NK-92 treated with Interleukin-12 subunit alpha and Interleukin-12 subunit beta, amount 100 ng/mL, for 24 hours (cell line): ENCODE measurements at regions not wholly inside any gene's neighbourhood (a gene's known extent, or its start where the extent isn't known, plus 50 kb on each side); places are given as distances from the start of the nearest gene placed in this dataset.

ENCODE experiments used
- DNase-seq: peaks from one replicate; lab custom pipeline; 2025; lab: John Stamatoyannopoulos, UW

DNA sequence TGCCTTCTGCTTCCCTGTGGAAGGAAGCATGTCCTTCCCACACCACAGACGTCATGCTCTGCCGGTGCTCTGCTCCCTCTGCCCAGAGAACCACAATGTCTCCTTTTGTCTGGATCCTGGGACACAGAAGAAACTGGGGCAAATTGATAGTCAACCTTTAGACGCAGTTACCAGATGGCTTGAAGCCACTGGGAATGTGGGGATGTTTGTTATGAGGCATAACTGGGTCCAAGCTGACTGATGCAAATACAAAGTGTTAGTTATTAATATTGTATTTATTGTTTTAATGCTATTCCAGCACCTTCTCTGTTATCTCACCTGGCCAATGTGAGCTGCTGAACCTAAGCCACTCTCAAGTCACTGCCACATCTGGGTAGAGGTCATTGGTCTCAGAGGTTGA lies 322.2 kb downstream of the SHANK2 start:
- no peak for DNase-seq

DNA sequence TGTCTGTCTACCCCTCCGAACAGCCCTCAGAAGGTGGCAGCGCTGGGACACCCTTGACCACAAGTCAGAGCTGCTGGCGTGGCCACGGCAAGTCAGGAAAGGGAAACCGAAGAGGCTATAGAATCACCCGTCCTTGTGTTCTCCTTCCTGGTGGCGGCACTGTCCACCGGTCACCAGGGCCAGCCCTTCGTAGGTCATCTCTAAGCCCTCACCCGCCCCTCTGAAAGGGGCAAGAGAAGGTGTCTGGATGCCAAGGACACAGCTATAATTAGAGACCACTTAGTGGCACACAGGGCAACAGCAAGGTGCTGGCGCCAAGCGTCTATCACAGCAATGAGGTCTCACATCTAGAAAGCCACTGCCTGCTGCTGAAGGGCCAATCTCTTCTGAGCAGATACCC lies 320.9 kb downstream of the SHANK2 start:
- no peak for DNase-seq

DNA sequence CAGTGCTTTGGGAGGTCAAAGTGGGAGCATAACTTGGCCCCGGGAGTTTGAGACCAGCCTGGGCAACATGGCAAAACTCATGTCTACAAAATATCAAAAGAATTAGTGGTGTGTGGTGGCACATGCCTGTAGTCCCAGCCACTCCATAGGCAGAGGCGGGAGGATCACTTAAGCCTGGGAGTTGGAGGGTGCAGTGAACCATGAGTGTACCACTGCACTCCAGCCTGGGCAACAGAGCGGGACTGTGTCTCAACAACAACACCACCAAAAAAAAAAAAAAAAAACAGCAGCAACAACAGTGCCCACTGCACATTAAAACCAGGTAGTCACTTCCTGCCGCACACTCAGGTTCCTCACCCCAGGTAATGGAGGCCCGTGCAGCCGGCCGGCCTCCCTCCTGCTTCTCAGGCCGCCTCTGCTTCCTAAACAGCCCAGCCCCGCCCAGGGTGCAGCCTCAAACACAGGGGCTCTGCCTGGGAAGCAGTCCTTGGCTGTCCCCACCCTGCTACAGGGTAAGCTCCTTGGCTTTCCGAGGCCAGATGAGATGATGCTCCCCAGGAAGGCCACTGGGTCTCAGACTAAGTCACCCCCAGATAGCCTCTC lies 318.3 kb downstream of the SHANK2 start:
- no peak for DNase-seq

DNA sequence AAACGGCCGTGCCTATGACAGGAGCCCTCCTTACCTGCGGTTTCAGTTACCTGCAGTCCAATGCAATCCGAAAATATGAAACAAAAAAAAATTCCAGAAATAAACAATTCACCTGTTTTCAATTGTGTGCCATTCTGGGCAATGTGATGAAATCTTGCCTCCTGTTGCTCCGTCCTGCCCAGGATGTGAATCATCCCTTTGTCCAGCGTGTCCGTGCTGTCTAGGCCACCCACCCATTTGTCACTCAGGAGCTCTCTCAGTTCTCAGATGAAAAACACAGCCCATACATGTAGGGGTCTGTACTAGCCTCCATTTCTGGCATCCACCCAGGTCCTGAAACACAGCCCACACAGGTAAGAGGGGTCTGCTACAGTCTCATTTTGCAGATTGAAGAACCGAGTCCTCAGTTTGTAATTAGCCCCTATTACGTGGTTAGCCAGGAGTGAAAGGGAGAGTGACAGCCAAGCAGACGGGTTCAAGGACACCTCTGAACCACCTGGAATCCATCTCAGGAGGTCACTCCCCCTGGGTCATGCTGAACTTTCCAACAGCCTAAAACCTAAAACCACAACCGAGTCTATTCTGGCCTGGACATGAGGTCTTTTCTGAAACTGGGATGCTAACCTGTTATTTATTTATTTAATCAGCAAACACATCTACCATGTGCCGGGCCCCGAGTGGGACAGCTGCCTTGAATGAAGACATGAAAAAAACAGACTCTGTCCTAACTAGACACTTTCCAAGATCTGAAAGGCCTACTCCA lies 317.2 kb downstream of the SHANK2 start:
- no peak for DNase-seq

DNA sequence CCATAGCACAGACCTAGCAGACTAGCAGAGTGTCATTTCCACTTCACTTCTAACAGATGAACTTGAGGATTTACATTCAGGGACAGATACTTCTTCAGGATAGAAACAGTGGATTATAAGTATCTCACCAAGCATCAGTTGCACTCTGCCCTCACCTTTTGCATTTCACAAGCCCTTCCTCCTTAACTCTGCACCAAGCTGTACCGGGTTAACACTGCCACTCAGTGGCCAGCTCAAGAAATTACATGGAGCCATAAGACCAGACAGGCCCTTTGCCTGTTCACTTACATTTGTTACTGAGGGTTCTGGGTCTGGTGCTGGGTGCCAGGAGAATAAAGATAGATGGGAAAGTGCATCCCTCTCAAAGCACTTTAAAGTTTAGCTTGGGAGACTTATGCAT lies 309.8 kb downstream of the SHANK2 start:
- DNase-seq, result no peak

DNA sequence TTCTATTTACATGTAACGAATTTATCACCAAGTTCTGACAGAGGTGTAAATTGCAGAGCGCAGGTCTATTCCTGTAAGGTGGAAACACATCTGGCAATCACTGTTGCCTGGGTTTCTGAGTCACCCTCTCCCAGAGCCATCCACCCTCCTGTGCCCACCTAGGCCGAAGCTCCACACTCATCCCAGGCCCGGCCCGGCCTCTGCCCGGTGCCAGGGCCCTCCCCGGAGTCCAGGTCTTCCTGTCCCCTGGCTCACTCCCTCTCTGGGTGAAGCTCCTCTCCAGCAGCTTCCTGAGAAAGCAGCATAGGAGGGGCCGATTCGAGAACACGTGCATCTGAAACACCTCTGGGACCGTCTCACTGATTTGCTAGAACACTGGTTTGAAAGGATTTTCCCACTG lies 308.2 kb downstream of the SHANK2 start:
- no peak for DNase-seq

DNA sequence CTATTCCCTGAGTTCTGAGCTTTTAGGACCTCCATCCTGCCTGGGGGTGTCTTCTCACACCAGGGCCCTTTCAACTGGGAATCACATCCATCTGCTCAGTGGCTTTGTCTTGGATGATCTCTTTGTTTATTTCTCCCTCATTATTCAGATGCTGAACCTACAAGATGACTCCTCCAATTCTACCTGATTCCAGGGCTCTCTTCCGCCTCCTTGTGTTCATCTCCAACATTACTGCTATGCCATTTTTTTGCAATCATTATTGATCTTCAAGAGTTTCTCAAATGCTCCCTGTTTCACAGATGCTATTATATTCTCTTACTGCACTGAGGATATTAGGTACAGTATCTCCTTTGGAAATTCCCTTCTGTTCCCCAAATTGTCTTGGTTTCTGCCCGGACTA lies 307.7 kb downstream of the SHANK2 start:
- DNase-seq, result no peak

DNA sequence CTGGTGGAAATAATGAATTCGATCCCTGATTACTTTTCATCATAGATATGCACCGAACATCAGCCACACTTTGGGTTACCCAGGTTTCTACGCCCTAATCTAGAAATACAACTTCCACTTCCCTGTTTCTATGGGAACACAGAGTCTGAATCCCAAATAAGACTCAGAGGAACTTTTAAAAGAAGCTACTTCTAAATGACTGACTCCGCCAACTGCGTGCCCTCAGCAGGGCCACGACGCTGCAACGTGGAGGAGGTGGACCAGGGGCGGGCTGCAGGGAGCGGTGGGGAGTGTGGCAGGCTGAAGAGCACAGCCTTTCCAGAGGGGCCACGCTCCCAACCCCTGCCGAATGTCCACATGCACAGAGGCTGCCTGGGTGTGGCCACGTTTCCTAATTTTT lies 304.0 kb downstream of the SHANK2 start:
- DNase-seq, result no peak

DNA sequence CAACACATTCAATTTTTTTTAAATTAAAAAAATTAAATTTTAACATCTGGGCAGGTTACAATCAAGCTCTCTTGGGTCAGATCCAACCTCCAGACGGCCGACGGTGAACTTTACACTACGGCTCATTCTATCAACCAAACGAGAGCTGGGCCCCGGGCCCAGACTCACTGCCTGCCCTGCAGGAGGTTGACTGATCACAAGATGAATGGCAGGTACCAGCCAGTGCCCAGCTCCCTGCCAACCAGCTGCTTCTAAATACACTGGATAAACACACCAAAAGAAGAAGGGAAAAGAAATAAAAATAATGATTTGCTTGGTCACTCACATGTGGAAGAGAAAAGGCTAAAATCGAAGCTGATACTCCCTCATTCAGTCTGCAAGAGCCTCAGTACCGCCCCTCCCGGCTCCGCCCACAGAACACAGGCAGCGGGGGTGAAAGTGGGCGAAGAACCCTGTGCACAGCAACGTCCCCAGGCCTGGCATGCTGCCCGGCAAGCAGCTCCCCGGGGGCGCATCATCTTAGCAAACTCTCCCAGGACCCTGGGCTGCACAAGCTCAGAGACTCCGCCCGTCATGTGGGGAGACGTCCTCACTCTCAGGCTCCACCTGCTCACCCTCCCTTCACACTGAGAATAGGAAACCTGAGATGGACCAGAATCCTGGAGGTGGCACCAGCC lies 303.4 kb downstream of the SHANK2 start:
- DNase-seq, result no peak

DNA sequence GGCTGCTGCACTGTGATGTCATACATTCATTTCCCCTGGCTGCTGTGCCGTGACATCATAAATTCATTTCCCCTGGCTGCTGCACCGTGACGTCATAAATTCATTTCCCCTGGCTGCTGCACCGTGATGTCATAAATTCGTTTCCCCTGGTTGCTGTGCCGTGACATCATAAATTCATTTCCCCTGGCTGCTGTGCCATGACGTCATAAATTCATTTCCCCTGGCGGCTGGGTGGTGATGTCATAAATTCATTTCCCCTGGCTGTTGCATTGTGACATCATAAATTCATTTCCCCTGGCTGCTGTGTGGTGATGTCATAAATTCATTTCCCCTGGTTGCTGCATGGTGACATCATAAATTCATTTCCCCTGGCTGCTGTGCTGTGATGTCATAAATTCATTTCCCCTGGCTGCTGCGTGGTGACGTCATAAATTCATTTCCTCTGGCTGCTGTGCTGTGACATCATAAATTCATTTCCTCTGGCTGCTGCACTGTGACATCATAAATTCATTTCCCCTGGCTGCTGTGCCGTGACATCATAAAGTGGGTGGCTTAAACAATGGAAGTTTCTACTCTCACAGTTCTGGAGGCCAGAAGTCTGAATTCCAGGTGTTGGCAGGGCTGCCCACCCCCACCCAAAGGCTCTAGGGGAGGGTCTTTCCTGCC lies 301.1 kb downstream of the SHANK2 start:
- DNase-seq, result no peak

DNA sequence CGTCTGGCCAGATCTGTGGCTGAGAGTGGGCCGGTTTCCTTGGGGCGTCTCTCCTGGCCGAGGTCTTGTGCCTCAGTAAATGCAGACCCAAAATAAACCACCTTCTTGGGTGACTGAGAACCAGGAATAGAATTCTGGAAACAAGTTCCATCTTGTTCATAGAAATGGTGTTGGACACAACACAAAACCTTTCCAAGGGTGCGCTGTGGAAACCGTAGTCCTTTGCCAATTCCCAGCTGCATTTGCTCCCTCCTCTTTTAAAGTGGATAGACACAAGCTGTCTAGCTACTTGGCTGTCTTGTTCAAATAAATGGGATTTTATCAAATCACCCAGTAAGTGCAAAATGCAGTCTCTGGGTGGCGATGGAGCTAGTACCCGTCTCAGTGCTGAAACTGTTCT lies 300.2 kb downstream of the SHANK2 start:
- DNase-seq, result no peak

DNA sequence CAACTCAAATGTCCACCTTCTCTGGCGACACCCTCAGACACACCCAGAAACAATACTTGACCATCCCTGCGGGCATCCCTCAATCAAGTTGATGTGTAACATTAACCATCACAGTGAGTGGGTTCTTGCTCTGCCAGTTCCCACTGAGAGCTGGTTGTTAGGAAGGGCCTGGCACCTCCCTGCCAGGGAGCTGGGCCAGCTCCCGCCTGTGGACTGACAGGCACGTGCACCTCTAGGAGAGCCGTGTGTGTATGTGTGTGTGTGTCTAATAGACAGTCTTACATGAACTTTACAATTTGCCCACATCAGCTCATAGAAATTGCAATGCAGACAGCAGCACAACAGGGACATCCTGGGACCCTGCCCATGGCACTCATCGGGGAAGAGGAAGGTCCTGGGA lies 298.7 kb downstream of the SHANK2 start:
- DNase-seq, result no peak

DNA sequence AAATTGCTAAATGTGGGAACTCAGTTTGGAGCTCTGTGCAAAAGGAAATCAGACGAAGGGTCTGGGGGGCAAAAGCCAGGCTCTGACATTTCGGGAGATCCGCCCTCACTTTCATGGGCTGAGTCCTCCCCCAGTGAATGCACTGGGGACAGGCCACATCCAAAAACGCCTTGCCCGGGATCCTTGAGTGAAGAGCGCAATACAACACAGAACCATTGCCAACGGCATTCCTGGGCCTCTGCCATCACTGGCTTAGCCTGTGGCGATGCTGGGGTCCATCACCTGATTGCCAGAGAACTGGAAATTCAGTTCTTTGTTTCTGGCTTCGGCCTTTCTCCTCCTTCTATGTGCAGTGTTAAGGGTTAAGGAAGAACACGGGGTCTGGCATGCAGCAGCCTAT lies 297.9 kb downstream of the SHANK2 start:
- DNase-seq, result no peak
